GM23248 (cell line): ENCODE measurements at regions not wholly inside any gene's neighbourhood (a gene's known extent, or its start where the extent isn't known, plus 50 kb on each side); places are given as distances from the start of the nearest gene placed in this dataset.

Experiments
- EZH2 ChIP-seq: fragments of 200-600 bp; sonication (generic); IDR thresholded peaks from 2 replicates; pipeline ENCODE4 v1.6.1; 2018; ENCODE audit warnings: antibody characterized with exemption, mild to moderate bottlenecking; ENCODE audit not compliant: insufficient read depth, poor library complexity, severe bottlenecking
- EZH2phosphoT487 ChIP-seq: fragments of 200-600 bp; sonication (generic); IDR thresholded peaks from 2 replicates; pipeline ENCODE4 v1.6.1; 2018; ENCODE audit warnings: antibody characterized with exemption, moderate library complexity, mild to moderate bottlenecking, low read depth; ENCODE audit not compliant: insufficient read depth

GRCh38 chr15:89016549-89017041, 71.7 kb upstream of the ABHD2 start:
- TF ChIP-seq EZH2: no peak
- no peak for TF ChIP-seq EZH2phosphoT487
